ENCODE measurements at regions not wholly inside any gene's neighbourhood (a gene's known extent, or its start where the extent isn't known, plus 50 kb on each side); places are given as distances from the start of the nearest gene placed in this dataset.

- no peak for DNase-seq (ENCODE audit: low spot score)
Observed at GRCh38 chr10:128884496-128885072, 582.5 kb upstream of the MGMT start.

- DNase-seq (ENCODE audit: low spot score): no peak
Observed at GRCh38 chr10:128885573-128886555, 581.2 kb upstream of the MGMT start.

GRCh38 chr10:128887856-128888255 lies 579.2 kb upstream of the MGMT start:
- DNase-seq (ENCODE audit: low spot score): no peak

DNA sequence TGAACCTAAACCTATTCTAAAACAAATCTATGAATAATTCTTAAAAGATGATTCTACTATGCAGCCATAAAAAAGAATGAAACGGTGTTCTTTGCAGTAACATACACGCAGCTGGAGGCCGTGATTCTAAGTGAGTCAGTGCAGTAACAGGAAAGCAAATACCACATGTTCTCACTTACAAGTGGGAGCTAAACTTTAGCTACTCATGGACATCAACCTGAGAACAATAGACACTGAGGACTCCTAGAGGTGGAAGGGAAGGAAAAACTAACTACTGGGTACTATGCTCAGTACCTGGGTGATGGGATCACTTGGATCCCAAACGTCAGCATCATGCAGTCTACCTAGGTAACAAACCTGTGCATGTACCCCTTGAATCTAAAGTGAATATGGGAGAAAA lies 575.0 kb upstream of the MGMT start:
- no peak for DNase-seq (ENCODE audit: low spot score)

DNA sequence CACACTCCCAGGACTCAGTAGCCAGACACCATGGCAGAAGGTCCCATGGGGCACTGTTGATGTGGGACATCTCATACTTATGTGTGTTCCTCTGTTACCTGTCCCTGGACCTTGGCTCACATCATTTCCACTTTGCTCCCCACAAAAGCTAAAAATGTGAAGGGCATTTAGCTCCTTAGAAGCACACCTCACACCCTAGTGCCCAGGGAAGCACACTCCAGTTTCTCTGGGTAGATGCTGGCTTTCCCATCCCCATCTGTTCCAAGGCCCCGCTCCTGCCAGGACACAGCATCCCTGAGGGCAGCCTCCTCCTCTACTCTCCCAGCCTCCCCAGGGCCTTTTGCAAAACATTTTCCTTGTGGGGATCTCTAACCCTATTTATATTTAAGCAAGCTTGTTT lies 572.4 kb upstream of the MGMT start:
- no peak for DNase-seq (ENCODE audit: low spot score)

- DNase-seq (ENCODE audit: low spot score): no peak
Observed at GRCh38 chr10:128895473-128895872, 571.6 kb upstream of the MGMT start.

DNA sequence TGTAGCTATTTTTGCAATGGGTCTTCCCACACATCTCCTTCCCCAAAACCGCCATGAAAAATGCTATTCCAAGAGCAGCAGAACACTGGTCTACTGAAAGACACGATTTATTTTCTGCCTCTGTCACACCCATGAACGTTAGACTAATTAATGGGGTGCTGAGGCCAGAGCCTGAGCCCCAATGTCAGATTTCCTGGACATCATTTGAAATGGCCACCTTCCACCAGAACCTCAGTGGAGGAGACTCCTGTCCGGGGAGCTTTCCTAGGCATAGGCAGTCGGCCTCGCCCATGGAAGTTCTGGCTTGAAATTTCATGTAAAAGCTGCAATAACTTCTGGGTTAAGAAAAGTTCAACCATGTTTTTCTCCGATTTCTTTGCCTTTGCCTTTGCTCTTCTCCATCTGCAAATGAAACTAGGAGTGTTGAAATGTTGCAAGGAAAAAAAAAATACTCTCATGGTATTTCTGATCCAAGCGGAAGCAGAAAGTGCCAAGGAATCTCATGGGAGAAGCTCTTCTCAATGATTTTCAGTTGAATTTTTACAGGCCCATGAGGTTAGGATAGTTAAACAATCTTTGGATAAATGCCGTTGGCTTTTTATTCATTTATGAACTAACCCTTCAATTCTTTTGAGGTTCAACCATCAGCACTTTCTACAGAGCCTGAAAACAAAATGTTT lies 570.8 kb upstream of the MGMT start:
- DNase-seq (ENCODE audit: low spot score): no peak

GRCh38 chr10:128896963-128897362 lies 570.1 kb upstream of the MGMT start:
- DNase-seq (ENCODE audit: low spot score): no peak

- DNase-seq (ENCODE audit: low spot score): no peak
Observed at GRCh38 chr10:128897401-128898129, 569.5 kb upstream of the MGMT start.

GRCh38 chr10:128898133-128898915 lies 568.7 kb upstream of the MGMT start:
- no peak for DNase-seq (ENCODE audit: low spot score)

- DNase-seq (ENCODE audit: low spot score): no peak
Observed at GRCh38 chr10:128898916-128899195, 568.2 kb upstream of the MGMT start.

DNA sequence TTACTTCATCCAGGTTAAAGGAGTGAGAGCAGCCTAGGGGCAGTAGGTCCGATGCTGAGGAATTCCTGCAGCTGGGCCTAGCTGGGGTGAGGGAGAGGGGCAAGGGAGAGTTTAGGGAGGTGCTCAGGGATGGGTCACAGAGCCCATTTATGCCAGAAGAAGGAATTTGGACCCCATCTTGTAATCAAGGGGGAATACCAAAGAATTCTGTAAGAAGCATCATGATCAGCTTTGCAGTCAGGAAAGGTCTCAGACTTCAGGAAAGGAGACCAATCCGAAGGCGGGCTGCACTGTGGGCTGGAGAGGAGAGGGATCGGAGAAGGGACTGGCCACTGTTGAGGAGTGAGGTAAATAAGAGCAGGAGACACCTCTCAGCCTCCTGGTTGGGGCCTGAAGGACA lies 566.6 kb upstream of the MGMT start:
- DNase-seq (ENCODE audit: low spot score): no peak

GRCh38 chr10:128901236-128901635 lies 565.8 kb upstream of the MGMT start:
- no peak for DNase-seq (ENCODE audit: low spot score)

DNA sequence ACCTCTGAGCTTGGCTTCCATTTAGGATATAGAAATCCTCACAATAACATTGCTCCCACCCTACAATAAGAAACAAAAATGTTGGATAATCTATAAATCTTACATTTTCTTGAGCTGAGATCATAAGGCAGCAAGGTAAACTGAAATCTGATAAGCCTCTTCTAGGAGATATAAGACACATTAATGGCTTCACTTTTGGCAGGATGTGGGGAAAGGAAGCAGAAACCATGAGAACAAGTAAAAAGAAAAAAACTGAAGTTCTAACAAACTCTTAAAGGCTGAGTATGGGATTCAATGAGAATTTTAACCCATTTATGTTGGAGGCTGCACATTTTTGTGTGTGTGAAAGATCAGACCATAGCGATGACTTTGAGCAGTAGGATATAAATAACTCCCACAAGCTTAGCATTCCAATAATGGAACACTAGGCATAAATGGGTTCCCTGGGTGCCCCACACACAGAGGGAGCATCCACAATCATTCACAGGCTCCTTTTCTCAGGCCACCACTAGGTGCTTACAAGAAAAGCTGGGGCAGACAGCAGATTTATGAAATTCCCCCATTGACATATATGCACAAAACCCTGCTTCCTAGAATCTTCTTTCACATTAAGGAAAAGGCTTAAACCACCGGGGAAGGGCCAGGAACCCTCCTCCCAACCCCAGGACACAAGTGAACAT lies 564.9 kb upstream of the MGMT start:
- DNase-seq (ENCODE audit: low spot score): no peak

DNA sequence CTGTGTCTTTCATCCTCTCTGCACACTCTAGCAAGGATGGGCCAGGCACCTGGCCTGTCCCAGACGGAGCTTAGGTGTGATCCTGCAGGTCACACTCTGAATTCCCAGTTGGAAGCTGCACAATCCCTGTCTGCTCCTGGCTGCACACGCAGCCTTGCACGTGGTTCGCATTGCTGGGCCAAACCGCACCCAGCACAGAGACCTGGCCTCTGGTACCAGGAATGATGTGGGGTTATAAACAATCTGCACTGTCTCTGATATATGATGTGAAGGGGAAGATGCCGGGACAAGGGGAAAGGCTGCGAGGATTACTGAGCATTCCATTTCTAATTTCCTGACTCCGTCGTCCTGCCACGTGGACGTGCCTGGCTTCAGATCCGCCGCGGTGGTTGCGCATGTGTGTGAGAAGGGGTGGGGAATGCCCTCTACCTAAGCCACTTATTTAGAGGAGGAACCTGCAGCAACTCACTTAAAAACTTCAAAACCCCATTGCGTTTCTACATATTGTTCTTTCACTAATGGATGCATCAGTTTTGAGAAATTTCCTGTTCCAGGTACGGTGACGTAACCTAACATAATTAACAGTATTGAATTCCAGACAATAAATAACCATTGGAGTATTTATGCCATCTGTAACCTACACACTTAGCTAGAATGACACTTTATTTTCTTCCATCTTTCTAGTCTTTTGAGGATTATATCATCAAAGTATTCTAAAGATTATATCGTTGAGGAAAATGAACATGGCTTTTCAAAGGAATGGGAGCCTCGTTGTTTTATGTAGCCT lies 559.7 kb upstream of the MGMT start:
- DNase-seq (ENCODE audit: low spot score): no peak

DNA sequence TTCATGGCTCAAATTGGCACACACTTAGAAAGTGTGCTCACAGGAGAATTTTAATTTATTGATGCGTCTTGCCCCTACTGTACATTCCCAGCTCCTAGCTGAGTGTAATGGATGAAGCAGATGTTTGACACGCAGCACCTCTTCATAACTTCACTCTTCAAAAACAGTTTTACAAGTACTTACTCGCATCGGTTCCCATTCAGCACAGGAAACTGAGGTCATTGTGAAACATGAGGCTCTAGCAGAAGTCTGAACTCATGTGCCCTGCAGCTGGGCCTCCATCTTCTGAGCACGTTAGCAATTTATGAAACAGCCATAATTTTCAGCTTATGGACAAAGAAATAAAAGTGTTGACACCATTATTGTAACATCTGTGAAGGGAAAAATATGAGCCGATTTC lies 558.9 kb upstream of the MGMT start:
- no peak for DNase-seq (ENCODE audit: low spot score)

DNA sequence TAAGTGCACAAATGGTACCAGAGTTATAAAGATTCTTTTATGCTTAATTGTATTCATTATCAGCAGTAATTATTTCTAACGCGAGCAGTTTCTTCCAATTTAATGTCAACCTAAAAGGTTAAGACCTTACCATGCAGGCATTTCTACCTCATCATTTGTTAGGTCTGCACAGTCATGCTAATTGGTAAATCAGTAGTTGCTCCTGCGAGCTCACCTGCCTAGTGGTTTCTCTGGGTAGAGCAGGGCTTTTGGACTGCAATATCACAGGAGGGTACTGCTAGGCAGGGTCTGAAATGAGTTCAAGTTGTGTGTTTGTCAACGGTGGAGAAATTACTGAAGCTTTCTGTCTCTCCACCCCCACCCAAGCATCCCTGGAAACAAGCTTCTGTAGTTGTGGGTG lies 558.5 kb upstream of the MGMT start:
- DNase-seq (ENCODE audit: low spot score): no peak

DNA sequence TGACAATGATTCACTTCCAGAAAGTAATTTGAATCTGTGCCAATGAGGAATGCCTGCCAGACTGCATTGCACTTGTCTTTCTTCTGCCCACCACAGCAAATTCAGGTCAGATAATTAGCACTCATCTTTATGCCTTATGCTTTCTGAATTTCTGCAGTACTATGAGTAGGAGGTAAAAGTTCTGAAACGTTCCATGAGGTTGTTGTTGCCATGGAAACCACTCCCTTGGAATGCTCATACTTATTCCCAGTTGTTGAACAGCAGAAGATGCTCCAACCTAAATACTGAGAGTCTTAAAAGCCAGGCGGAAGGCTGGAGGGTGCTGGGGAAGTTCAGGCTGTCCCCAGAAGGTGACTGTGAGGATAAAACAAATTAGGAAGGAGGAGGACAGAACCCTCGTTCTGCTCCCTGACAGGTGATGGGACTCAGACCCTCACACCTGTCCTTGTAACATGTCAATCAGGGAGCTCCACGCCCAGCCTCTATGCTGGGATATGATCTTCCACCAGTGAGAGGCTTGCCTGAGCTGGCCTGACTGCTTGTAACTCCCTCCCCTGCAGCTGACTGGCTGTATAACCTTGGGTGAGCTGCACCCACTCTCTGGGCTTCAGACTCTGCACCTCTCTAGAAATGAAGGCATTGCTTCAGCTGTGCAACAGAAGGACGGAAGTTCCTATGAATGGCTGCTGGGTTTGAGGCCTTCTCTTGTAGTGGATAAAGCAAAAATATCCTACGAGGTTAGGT lies 554.3 kb upstream of the MGMT start:
- no peak for DNase-seq (ENCODE audit: low spot score)

DNA sequence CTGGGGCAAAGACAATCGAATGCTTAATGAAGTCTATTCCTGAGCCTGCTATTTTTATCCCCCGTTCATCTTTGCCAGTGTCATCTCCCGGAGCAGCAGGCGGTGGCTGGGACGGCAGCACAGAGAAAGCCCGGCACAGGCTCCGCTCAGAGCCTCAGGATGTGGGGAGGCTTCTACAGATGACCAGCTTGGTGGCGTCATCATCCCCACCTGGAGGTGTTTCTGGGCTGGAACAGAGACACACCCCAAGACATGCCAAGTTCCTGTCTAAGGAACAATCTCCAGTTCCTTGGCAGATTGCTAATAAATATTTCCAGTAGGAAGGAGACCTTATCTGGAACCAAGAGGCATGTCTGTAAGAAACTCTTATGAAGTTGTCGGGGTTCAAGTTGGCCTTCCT lies 552.4 kb upstream of the MGMT start:
- no peak for DNase-seq (ENCODE audit: low spot score)

Data from mesenteric fat pad (tissue), 1 donor.